HG03108 (cell line): ENCODE measurements at regions not wholly inside any gene's neighbourhood (a gene's known extent, or its start where the extent isn't known, plus 50 kb on each side); places are given as distances from the start of the nearest gene placed in this dataset.
"Not testable (repeated sequence)": the region's sequence is repeated elsewhere in the genome, so short reads cannot be mapped to it uniquely, and the experiment has no call there.

ENCODE experiments used
- ATAC-seq: cut with Tn5 transposase; IDR thresholded peaks from one replicate; pipeline ENCODE4 v1.9.1; 2021; ENCODE audit warnings: moderate library complexity; ENCODE audit not compliant: unreplicated experiment

DNA sequence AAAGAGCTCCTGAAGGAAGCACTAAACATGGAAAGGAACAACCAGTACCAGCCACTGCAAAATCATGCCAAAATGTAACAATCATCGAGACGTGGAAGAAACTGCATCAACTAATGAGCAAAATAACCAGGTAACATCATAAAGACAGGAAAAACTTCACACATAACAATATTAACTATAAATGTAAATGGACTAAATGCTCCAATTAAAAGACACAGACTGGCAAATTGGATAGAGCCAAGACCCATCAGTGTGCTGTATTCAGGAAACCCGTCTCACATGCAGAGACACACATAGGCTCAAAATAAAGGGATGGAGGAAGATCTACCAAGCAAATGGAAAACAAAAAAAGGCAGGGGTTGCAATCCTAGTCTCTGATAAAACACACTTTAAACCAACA lies 83.9 kb upstream of the TSLP start:
- not testable (repeated sequence) for ATAC-seq

DNA sequence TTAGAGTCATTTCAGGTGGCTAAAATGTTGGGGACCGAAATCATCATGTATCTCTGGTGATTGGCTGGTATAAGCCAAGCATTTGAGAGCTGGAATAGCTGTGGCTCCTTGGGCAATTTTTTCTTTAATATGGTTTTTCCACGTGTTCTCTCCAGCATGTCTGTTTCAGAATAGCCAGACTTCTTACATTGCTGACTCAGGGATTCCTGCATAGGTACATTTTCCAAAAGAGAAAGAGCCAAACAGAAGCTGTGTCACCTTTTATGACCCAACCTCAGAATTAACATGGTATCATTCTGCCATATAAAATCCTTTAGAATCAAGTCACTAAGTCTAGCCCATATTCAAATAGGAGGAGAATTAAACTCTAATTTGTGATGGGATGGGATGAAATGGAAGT lies 74.8 kb upstream of the TSLP start:
- no peak for ATAC-seq

DNA sequence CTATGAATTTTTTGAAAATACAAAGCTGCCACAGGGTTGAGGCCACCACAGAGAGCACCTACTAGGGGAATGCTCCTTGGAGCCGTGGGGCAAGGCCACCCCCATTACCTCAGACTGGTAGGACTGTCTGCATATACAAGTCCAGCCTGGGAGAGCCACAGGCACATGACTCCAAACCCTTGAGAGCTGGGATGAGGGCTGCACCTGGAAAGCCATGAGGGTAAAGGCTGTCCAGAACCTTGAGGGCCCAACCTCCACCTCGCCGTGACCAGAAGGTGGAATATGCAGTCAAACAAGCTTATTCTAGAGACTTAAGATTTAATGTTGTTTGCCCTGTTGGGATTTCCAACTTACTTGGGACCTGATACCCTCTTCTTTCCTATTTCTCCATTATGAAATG lies 69.5 kb upstream of the TSLP start:
- ATAC-seq = no peak

DNA sequence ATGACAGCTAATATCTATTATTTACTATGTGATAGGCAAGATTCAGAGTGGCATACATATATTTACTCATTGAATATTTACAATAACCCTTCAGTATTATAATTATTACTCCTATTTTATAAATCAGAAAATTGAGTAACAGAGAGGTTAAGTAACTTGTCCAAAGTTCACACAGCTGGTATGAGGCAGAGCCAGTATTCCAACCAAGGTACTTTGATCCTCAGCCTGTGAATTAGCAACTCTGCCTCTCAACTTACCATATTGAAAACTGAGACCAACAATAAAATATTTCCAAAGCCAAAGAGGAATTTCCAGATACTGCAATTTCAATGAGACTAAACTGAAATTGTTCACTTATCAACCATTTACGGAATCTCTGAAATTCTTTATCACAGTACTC lies 67.9 kb upstream of the TSLP start:
- no peak for ATAC-seq

DNA sequence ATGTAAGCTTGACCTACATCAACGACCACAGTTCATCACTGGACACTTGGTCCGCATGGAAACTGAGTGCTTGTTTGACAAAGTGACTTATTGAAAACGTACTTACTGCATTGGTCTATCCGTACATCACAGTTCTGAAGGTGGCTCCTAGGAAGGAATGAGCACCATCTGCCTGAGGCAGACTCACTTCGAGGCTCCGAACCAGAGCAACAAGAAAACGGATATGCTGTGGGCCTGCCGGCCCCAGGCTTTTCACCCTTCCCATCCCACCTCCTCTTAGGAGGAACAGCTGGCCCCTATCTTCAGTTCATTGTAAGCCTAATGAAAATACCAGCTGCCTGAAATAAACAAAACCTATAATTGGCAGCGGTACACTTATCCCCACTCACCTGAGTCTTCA lies 67.2 kb upstream of the TSLP start:
- no peak for ATAC-seq

DNA sequence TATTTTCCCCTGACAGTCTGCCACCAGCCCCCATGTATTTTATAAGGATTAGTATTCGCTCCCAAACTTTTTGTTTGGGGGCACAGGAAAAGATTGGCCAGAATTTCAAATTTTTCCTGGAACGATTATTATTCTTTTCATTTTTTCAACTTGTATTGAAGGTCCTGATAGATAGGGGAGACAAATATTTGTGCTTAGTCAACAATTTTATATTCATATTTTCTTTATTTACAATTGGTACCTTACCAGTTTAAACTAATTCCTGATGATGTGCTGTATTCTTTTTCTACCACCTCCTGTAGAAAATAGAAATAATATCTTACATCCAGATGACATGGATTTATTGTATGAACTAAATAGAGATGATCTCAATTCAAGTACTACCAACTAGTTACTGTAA lies 60.7 kb upstream of the TSLP start:
- no peak for ATAC-seq

DNA sequence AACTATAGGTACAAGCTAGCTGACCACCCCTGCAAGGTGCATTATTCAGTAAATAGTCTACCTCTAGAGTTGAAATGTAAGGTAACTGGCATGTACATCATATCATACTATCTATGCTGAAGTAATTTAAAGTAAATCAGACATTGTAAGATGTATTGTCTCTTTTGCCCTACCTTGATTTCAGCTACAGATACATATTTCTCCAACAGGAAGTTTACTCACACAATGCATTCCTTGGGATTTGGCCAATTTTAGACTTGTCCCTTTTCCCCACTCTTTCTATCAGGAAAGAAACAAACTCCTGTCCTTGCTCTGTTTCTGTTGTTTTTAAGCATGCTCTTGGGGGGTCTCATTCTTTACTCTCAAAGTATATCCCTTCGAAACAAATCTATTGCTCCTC lies 58.5 kb upstream of the TSLP start:
- ATAC-seq = no peak

DNA sequence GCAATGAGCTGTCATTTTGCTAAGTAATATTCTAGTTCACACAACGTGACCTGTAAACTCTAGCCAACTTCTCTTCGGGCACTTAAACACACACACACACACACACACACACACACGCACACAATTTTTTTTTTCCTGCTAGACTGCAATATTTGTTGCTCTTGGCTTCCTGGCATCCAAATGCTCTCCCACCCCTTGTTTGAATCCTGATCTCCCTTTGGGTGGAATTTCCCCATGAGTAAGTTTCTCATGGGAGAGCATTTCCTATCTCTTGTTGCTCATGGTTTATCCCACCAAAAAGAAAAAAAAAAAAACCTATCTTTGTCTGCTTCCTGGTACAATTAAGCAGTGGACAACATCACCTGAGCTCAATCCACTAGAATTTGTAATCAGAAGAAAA lies 54.7 kb upstream of the TSLP start:
- ATAC-seq = no peak

DNA sequence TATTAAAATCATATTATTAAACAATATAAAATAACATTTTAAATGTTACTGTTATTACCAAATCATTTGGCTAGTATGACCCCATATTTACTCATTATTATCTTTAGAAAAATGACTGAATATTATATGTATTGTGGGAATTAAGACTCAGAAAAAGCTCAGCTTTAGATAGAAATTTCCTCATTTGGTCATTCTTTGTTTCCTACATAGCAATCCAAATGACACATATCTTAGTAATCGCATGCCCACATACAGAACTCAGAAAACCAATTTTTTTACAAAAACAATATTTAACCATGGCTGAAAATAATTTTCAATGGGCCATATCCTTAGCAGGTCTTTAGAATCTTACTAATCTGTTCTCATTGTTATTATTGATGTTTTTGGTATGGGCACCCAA lies 53.8 kb upstream of the TSLP start:
- no peak for ATAC-seq
